Adrenal gland (tissue), 5 donors: ENCODE measurements at regions not wholly inside any gene's neighbourhood (a gene's known extent, or its start where the extent isn't known, plus 50 kb on each side); places are given as distances from the start of the nearest gene placed in this dataset.

ENCODE experiments used
- CTCF ChIP-seq, 6 experiments: fragments of 450-650 bp in 4 of 6; fragments of 200-600 bp in 2 of 6; sonication (generic) in 1 of 6; IDR thresholded peaks; 1 replicate in 5 of 6; 2 replicates in 1 of 6; pipeline versions ENCODE4 v1.5.1 to v1.8.0; 2016 to 2021; ENCODE audit warnings: antibody characterized with exemption in 6 of 6, mild to moderate bottlenecking in 2 of 6, moderate library complexity in 1 of 6
- POLR2A ChIP-seq, 2 donors: fragments of 450-650 bp; IDR thresholded peaks; one replicate each; pipeline ENCODE4 v1.6.1; 2017; ENCODE audit warnings: antibody characterized with exemption in 2 of 2, mild to moderate bottlenecking in 2 of 2, moderate library complexity in 1 of 2
- donor health status: DM: no; HTN: no; CAD: no.

GRCh38 chr17:70668276-70668937 is 499.1 kb downstream of the KCNJ2 start:
- TF ChIP-seq CTCF (IDR thresholded peaks at IDR 0.05), result no peak
- TF ChIP-seq POLR2A (IDR thresholded peaks at IDR 0.05), result no peak
